ENCODE measurements at regions not wholly inside any gene's neighbourhood (a gene's known extent, or its start where the extent isn't known, plus 50 kb on each side); places are given as distances from the start of the nearest gene placed in this dataset.
"Not testable (repeated sequence)": the region's sequence is repeated elsewhere in the genome, so short reads cannot be mapped to it uniquely, and the experiment has no call there.

- H3K4me3 Mint-ChIP-seq, DNase-seq, H3K27me3 Mint-ChIP-seq, H3K36me3 Mint-ChIP-seq, CTCF ChIA-PET, H3K4me1 Mint-ChIP-seq, H3K9me3 Mint-ChIP-seq, H3K27ac Mint-ChIP-seq: not testable (repeated sequence)
Observed at GRCh38 chr4:12365869-12366268, 937.2 kb upstream of the HS3ST1 start.

GRCh38 chr4:12360391-12360790, 931.7 kb upstream of the HS3ST1 start:
- Mint-ChIP-seq H3K27me3 (no peaks in the 10 kb centered on the region), H3K4me1 (no peaks in the 10 kb centered on the region), H3K4me3 (no peak overlapping the region), H3K36me3 (no peaks in the 10 kb centered on the region), H3K9me3 (peaks cover 8% of the 10 kb centered on the region), H3K27ac (no peak overlapping the region)
- CTCF ChIA-PET: no interaction called here
- no peak for DNase-seq

DNA sequence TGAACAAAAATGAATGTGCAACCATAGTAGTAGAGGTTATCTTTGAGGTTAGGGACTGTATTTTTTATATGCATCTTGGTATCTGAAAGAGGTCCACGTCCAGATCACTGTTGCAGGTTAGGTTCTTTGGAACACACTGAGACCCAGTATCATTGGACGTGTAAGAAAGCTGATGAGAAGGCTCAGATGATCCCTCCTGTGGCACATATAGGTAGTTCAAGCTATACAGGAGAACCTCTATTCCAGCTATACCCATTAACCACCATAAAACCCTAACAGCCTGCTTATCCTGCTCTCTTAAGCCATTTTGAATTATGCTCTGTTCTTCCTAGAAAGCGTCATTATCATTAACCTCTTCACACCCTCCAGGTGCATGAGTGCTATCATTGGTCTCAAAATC, 930.7 kb upstream of the HS3ST1 start:
- Mint-ChIP-seq H3K27ac (no peak overlapping the region), H3K4me1 (no peaks in the 10 kb centered on the region), H3K27me3 (no peaks in the 10 kb centered on the region), H3K4me3 (no peak overlapping the region), H3K9me3 (peaks cover 5% of the 10 kb centered on the region), H3K36me3 (no peaks in the 10 kb centered on the region)
- CTCF ChIA-PET: no interaction called here
- DNase-seq: no peak

- H3K4me1 Mint-ChIP-seq, DNase-seq, CTCF ChIA-PET, H3K4me3 Mint-ChIP-seq, H3K36me3 Mint-ChIP-seq, H3K27me3 Mint-ChIP-seq, H3K27ac Mint-ChIP-seq: not testable (repeated sequence)
- peaks cover 15% of the 10 kb centered on the region for H3K9me3 Mint-ChIP-seq
Observed at GRCh38 chr4:12333083-12333482, 904.4 kb upstream of the HS3ST1 start.

DNA sequence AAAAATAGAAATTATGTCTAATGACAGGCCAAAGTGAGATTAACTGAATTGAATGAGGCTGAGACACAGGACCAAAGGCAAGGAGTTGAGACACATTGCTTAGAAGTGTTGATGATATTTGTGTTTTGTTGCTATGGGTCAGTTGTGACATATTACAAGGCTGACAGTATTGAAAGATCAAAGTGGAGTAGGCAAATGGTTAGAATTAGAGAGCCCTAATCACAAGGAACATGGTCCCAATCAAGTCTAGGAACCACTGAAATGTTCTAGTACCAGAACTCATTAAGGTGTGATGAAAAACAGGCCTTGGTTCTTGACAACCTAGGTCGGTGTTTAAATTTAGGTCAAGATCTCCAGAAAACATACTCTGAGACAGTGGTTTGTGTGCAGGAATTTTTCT, 896.3 kb upstream of the HS3ST1 start:
- peaks cover 2% of the 10 kb centered on the region for H3K9me3 Mint-ChIP-seq
- no peaks in the 10 kb centered on the region for H3K4me1 Mint-ChIP-seq
- no peaks in the 10 kb centered on the region for H3K36me3 Mint-ChIP-seq
- CTCF ChIA-PET: no interaction called here
- no peak overlapping the region for H3K27ac Mint-ChIP-seq
- DNase-seq: no peak
- H3K27me3 Mint-ChIP-seq: no peaks in the 10 kb centered on the region
- no peak overlapping the region for H3K4me3 Mint-ChIP-seq

DNA sequence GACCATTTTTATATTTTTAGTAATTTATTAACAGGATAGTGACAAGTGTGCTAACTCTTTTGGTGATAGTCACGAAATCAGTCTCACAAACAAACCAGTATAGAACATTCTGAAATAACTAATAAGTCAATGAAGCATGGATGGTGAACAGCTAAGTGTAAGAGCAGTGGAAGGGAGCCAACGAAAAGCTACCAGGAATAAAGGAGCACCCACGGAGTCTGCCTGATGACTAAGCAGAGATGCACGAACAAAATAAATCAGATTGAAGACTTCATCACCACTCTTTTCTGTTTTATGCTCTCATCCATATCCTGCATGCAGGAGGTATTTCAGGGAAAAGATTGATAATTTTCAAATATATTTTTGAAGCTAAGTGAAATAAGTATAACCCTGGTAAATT, 891.1 kb upstream of the HS3ST1 start:
- CTCF ChIA-PET: no interaction called here
- no peaks in the 10 kb centered on the region for H3K27me3 Mint-ChIP-seq
- DNase-seq: no peak
- H3K4me3 Mint-ChIP-seq: no peak overlapping the region
- H3K9me3 Mint-ChIP-seq: no peaks in the 10 kb centered on the region
- no peak overlapping the region for H3K27ac Mint-ChIP-seq
- no peaks in the 10 kb centered on the region for H3K4me1 Mint-ChIP-seq
- H3K36me3 Mint-ChIP-seq: no peaks in the 10 kb centered on the region

- H3K36me3 Mint-ChIP-seq: no peaks in the 10 kb centered on the region
- peaks cover 4% of the 10 kb centered on the region for H3K9me3 Mint-ChIP-seq
- H3K27ac Mint-ChIP-seq: no peak overlapping the region
- CTCF ChIA-PET: no interaction called here
- H3K27me3 Mint-ChIP-seq: no peaks in the 10 kb centered on the region
- H3K4me3 Mint-ChIP-seq: no peak overlapping the region
- no peak for DNase-seq
- no peaks in the 10 kb centered on the region for H3K4me1 Mint-ChIP-seq
Observed at GRCh38 chr4:12304905-12305304, 876.2 kb upstream of the HS3ST1 start.

GRCh38 chr4:12296366-12296765, 867.7 kb upstream of the HS3ST1 start:
- no peaks in the 10 kb centered on the region for H3K4me1 Mint-ChIP-seq
- CTCF ChIA-PET: no interaction called here
- no peaks in the 10 kb centered on the region for H3K27me3 Mint-ChIP-seq
- no peak for DNase-seq
- no peak overlapping the region for H3K27ac Mint-ChIP-seq
- peaks cover 10% of the 10 kb centered on the region for H3K9me3 Mint-ChIP-seq
- no peak overlapping the region for H3K4me3 Mint-ChIP-seq
- H3K36me3 Mint-ChIP-seq: no peaks in the 10 kb centered on the region

GRCh38 chr4:12293906-12294525, 865.3 kb upstream of the HS3ST1 start:
- CTCF ChIA-PET: no interaction called here
- no peak for DNase-seq
- H3K4me1 Mint-ChIP-seq: no peaks in the 10 kb centered on the region

DNA sequence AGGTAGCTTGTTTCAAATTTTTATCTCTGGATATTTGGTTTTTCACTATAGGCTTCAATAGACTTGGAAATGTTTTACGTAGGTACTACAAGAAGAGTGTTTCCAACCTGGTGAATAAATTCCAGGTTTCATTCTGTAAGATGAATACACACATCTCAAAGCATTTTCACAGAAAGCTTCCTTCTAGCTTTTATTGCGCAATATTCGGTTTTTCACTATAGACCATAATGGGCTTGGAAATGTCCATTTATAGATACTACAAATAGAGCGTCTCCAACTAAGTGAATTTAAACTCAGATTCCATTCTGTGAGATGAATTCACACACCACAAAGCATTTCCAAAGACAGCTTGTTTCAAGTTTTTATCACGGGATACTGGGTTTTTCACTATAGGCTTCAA, 857.7 kb upstream of the HS3ST1 start:
- H3K9me3 Mint-ChIP-seq: peaks cover 11% of the 10 kb centered on the region
- no peak overlapping the region for H3K27ac Mint-ChIP-seq
- no peaks in the 10 kb centered on the region for H3K4me1 Mint-ChIP-seq
- no peak for DNase-seq
- CTCF ChIA-PET: interaction anchor here (0.7 kb wide), 1 partner anchor 10 kb away, joined by 3 read pairs; no protein-coding TSS in a partner anchor
- H3K36me3 Mint-ChIP-seq: no peaks in the 10 kb centered on the region
- H3K4me3 Mint-ChIP-seq: no peak overlapping the region
- no peaks in the 10 kb centered on the region for H3K27me3 Mint-ChIP-seq

More at GRCh38 chr4:12293906-12294525, 865.3 kb upstream of the HS3ST1 start:
- no peaks in the 10 kb centered on the region for H3K36me3 Mint-ChIP-seq
- no peak overlapping the region for H3K27ac Mint-ChIP-seq
- no peaks in the 10 kb centered on the region for H3K27me3 Mint-ChIP-seq
- H3K9me3 Mint-ChIP-seq: peaks cover 5% of the 10 kb centered on the region
- no peak overlapping the region for H3K4me3 Mint-ChIP-seq

DNA sequence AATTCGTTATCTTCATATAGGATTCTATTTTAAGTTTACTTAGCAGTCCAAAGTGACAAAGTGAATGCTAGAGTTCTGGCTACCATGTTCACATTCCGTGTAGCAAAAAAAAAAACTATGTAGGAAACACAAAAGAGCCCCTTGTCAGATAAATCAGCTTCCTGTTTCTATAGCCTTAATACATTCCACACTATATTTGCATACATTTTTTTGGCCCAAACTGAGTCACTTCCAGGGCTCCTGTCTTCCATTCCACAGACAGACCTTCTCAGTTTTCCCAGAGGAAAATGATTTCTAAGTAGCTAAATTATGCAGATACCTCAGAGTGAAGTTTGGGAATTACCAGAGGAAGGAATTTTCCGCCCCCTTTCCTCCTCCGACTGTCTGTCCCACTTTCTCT, 841.9 kb upstream of the HS3ST1 start:
- Mint-ChIP-seq H3K4me1 (no peaks in the 10 kb centered on the region), H3K27me3 (no peaks in the 10 kb centered on the region), H3K4me3 (no peak overlapping the region), H3K27ac (no peak overlapping the region), H3K9me3 (no peaks in the 10 kb centered on the region), H3K36me3 (no peaks in the 10 kb centered on the region)
- no peak for DNase-seq
- CTCF ChIA-PET: no interaction called here

- Mint-ChIP-seq H3K27ac (no peak overlapping the region), H3K4me3 (no peak overlapping the region), H3K27me3 (no peaks in the 10 kb centered on the region), H3K4me1 (no peaks in the 10 kb centered on the region), H3K9me3 (no peaks in the 10 kb centered on the region), H3K36me3 (no peaks in the 10 kb centered on the region)
- DNase-seq: no peak
- CTCF ChIA-PET: no interaction called here
Observed at GRCh38 chr4:12265554-12265953, 836.9 kb upstream of the HS3ST1 start.

GRCh38 chr4:12260453-12260852, 831.8 kb upstream of the HS3ST1 start:
- no peaks in the 10 kb centered on the region for H3K36me3 Mint-ChIP-seq
- no peaks in the 10 kb centered on the region for H3K27me3 Mint-ChIP-seq
- H3K4me3 Mint-ChIP-seq: no peak overlapping the region
- peaks cover 9% of the 10 kb centered on the region for H3K9me3 Mint-ChIP-seq
- H3K4me1 Mint-ChIP-seq: no peaks in the 10 kb centered on the region
- CTCF ChIA-PET: no interaction called here
- no peak for DNase-seq
- H3K27ac Mint-ChIP-seq: no peak overlapping the region

DNA sequence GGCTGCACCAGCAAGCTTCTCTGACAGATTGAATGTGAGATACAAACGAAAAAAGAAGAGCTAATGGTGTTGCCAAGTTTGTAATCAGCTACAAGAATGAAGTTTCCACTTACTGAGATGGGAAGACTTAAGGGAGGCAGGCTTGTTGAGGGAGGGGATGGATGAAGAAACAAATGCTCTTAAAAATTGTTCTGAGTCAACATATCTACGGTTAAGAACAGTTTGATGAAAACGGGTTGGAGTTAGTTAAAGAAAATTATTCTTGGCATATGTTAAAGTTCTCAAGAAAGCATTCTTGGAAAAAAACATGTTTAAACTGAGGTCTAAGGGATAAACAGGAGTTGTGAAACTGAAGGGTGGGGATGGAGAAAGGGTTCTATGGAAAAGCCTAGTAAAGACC, 816.3 kb upstream of the HS3ST1 start:
- H3K4me3 Mint-ChIP-seq: no peak overlapping the region

DNA sequence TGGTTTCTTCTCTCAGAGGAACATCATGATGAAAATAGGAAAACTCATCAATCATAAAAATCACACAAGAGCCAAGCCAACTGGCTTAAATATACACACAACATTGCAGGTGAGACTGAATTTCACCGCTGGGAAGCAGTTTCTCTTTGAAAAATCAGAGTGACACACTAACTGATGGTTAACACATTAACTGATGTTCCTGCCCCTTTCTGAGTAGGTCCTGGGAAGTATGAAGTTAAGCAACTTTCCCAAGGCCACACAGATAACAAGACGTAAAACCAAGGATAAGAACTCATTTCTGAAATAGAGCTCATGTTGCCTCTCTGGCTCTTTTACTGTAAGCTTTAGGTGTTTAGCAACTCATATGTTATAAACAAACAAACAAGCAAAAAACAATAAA, 813.7 kb upstream of the HS3ST1 start:
- no peak overlapping the region for H3K4me3 Mint-ChIP-seq
- no peak overlapping the region for H3K27ac Mint-ChIP-seq
- H3K36me3 Mint-ChIP-seq: no peaks in the 10 kb centered on the region
- CTCF ChIA-PET: no interaction called here
- no peak for DNase-seq
- no peaks in the 10 kb centered on the region for H3K4me1 Mint-ChIP-seq
- H3K9me3 Mint-ChIP-seq: peaks cover 4% of the 10 kb centered on the region
- no peaks in the 10 kb centered on the region for H3K27me3 Mint-ChIP-seq

More for the DNA sequence above, 816.3 kb upstream of the HS3ST1 start:
- CTCF ChIA-PET: no interaction called here
- DNase-seq: no peak
- no peak overlapping the region for H3K27ac Mint-ChIP-seq
- H3K36me3 Mint-ChIP-seq: no peaks in the 10 kb centered on the region
- H3K27me3 Mint-ChIP-seq: no peaks in the 10 kb centered on the region
- peaks cover 7% of the 10 kb centered on the region for H3K9me3 Mint-ChIP-seq
- no peaks in the 10 kb centered on the region for H3K4me1 Mint-ChIP-seq

Measured in activated naive CD4-positive, alpha-beta T cell treated with anti-CD3 and anti-CD28 coated beads, Interleukin-2, amount 10 ng/mL, durations not matched to agents 7 days and 5 days (primary cell).